SK-N-SH treated with all-trans-retinoic acid at 6 μM for 48 hours (cell line): ENCODE measurements at regions not wholly inside any gene's neighbourhood (a gene's known extent, or its start where the extent isn't known, plus 50 kb on each side); places are given as distances from the start of the nearest gene placed in this dataset.

Experiments
- ATAC-seq: fragments of 200-7000 bp; cut with Tn5 transposase; 3 replicates; pipeline ENCODE4 v1.9.1; 2020; ENCODE audit warnings: mild to moderate bottlenecking, moderate library complexity
- ARNTL ChIP-seq: fragments of 450-650 bp; formaldehyde crosslinking; IDR thresholded peaks from 2 replicates; pipeline ENCODE4 v1.5.0; 2020; ENCODE audit warnings: low read depth, mild to moderate bottlenecking, moderate library complexity, borderline replicate concordance
- BACH2 ChIP-seq: fragments of 250-450 bp; sonication (Bioruptor Pico); IDR thresholded peaks from 2 replicates; pipeline ENCODE4 v1.9.0; 2021; ENCODE audit warnings: mild to moderate bottlenecking, borderline replicate concordance
- CSDC2 ChIP-seq: fragments of 250-450 bp; sonication (Bioruptor Pico); IDR thresholded peaks from 2 replicates; pipeline ENCODE4 v1.5.0; 2020; ENCODE audit warnings: mild to moderate bottlenecking, moderate library complexity
- CSRNP3 ChIP-seq: fragments of 250-450 bp; sonication (Bioruptor Pico); IDR thresholded peaks from 2 replicates; pipeline ENCODE4 v1.5.1; 2021; ENCODE audit warnings: mild to moderate bottlenecking, moderate library complexity
- ESRRG ChIP-seq: fragments of 250-450 bp; sonication (Bioruptor Pico); IDR thresholded peaks from 2 replicates; pipeline ENCODE4 v1.6.1; 2021; ENCODE audit warnings: mild to moderate bottlenecking
- GLIS3 ChIP-seq: fragments of 250-450 bp; sonication (Bioruptor Pico); IDR thresholded peaks from 2 replicates; pipeline ENCODE4 v1.5.0; 2020; ENCODE audit warnings: mild to moderate bottlenecking, moderate library complexity
- PATZ1 ChIP-seq: fragments of 250-450 bp; sonication (Bioruptor Pico); IDR thresholded peaks from 2 replicates; pipeline ENCODE4 v1.8.0; 2020; ENCODE audit warnings: mild to moderate bottlenecking, moderate library complexity, borderline replicate concordance
- RARB ChIP-seq: fragments of 250-450 bp; sonication (Bioruptor Pico); IDR thresholded peaks from 2 replicates; pipeline ENCODE4 v1.8.0; 2021; ENCODE audit warnings: mild to moderate bottlenecking, moderate library complexity
- SNAI2 ChIP-seq: fragments of 250-450 bp; sonication (Bioruptor Pico); IDR thresholded peaks from 2 replicates; pipeline ENCODE4 v1.5.0; 2020; ENCODE audit warnings: mild to moderate bottlenecking, moderate library complexity
- TCF4 ChIP-seq: fragments of 250-450 bp; sonication (Bioruptor Pico); IDR thresholded peaks from 2 replicates; pipeline ENCODE4 v1.8.0; 2021; ENCODE audit warnings: mild to moderate bottlenecking, moderate library complexity, borderline replicate concordance
- TOX ChIP-seq: fragments of 250-450 bp; sonication (Bioruptor Pico); IDR thresholded peaks from 2 replicates; pipeline ENCODE4 v1.8.0; 2021; ENCODE audit warnings: mild to moderate bottlenecking, moderate library complexity, borderline replicate concordance
- ZC3H10 ChIP-seq: fragments of 250-450 bp; sonication (Bioruptor Pico); IDR thresholded peaks from 2 replicates; pipeline ENCODE4 v1.5.1; 2021; ENCODE audit warnings: mild to moderate bottlenecking, moderate library complexity
- ZFP30 ChIP-seq: fragments of 450-650 bp; formaldehyde crosslinking; IDR thresholded peaks from 2 replicates; pipeline ENCODE4 v1.5.0; 2022; ENCODE audit warnings: mild to moderate bottlenecking, moderate library complexity
- ZNF565 ChIP-seq: fragments of 450-650 bp; formaldehyde crosslinking; conservative IDR thresholded peaks from 2 replicates; pipeline ENCODE4 v1.5.0; 2020; ENCODE audit warnings: low read depth, mild to moderate bottlenecking, moderate library complexity
- ZNF70 ChIP-seq: fragments of 450-650 bp; formaldehyde crosslinking; IDR thresholded peaks from 2 replicates; pipeline ENCODE4 v1.5.0; 2020; ENCODE audit warnings: mild to moderate bottlenecking, moderate library complexity
- TF ChIP-seq, protein P1 (sequence below): fragments of 250-450 bp; sonication (Bioruptor Pico); IDR thresholded peaks from 2 replicates; pipeline ENCODE4 v1.5.0; 2020; ENCODE audit warnings: mild to moderate bottlenecking, moderate library complexity
- TF ChIP-seq, protein P2 (sequence below): fragments of 250-450 bp; sonication (Bioruptor Pico); IDR thresholded peaks from 2 replicates; pipeline ENCODE4 v1.8.0; 2021; ENCODE audit warnings: low read depth, mild to moderate bottlenecking, moderate library complexity, borderline replicate concordance
- TF ChIP-seq, protein P3 (sequence below): fragments of 250-450 bp; sonication (Bioruptor Pico); IDR thresholded peaks from 2 replicates; pipeline ENCODE4 v1.5.1; 2020; ENCODE audit warnings: low read depth, mild to moderate bottlenecking, moderate library complexity

GRCh38 chr9:108746001-108746400 lies 109.8 kb downstream of the ACTL7B start:
- ATAC-seq, result no peak
- TF ChIP-seq GLIS3 (CRISPR knock-in tag) (no peak), ESRRG (CRISPR knock-in tag) (no peak), RARB (CRISPR knock-in tag) (no peak), CSRNP3 (CRISPR knock-in tag) (no peak), CSDC2 (CRISPR knock-in tag) (no peak), ZNF565 (CRISPR knock-in tag) (no peak), ZNF70 (CRISPR knock-in tag) (no peak), PATZ1 (CRISPR knock-in tag) (no peak)
- TF ChIP-seq, protein P1, sequence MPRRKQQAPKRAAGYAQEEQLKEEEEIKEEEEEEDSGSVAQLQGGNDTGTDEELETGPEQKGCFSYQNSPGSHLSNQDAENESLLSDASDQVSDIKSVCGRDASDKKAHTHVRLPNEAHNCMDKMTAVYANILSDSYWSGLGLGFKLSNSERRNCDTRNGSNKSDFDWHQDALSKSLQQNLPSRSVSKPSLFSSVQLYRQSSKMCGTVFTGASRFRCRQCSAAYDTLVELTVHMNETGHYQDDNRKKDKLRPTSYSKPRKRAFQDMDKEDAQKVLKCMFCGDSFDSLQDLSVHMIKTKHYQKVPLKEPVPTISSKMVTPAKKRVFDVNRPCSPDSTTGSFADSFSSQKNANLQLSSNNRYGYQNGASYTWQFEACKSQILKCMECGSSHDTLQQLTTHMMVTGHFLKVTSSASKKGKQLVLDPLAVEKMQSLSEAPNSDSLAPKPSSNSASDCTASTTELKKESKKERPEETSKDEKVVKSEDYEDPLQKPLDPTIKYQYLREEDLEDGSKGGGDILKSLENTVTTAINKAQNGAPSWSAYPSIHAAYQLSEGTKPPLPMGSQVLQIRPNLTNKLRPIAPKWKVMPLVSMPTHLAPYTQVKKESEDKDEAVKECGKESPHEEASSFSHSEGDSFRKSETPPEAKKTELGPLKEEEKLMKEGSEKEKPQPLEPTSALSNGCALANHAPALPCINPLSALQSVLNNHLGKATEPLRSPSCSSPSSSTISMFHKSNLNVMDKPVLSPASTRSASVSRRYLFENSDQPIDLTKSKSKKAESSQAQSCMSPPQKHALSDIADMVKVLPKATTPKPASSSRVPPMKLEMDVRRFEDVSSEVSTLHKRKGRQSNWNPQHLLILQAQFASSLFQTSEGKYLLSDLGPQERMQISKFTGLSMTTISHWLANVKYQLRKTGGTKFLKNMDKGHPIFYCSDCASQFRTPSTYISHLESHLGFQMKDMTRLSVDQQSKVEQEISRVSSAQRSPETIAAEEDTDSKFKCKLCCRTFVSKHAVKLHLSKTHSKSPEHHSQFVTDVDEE (CRISPR knock-in tag), result no peak
- TF ChIP-seq, protein P2, sequence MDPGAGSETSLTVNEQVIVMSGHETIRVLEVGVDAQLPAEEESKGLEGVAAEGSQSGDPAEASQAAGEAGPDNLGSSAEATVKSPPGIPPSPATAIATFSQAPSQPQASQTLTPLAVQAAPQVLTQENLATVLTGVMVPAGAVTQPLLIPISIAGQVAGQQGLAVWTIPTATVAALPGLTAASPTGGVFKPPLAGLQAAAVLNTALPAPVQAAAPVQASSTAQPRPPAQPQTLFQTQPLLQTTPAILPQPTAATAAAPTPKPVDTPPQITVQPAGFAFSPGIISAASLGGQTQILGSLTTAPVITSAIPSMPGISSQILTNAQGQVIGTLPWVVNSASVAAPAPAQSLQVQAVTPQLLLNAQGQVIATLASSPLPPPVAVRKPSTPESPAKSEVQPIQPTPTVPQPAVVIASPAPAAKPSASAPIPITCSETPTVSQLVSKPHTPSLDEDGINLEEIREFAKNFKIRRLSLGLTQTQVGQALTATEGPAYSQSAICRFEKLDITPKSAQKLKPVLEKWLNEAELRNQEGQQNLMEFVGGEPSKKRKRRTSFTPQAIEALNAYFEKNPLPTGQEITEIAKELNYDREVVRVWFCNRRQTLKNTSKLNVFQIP (CRISPR knock-in tag), result no peak
- TF ChIP-seq, protein P3, sequence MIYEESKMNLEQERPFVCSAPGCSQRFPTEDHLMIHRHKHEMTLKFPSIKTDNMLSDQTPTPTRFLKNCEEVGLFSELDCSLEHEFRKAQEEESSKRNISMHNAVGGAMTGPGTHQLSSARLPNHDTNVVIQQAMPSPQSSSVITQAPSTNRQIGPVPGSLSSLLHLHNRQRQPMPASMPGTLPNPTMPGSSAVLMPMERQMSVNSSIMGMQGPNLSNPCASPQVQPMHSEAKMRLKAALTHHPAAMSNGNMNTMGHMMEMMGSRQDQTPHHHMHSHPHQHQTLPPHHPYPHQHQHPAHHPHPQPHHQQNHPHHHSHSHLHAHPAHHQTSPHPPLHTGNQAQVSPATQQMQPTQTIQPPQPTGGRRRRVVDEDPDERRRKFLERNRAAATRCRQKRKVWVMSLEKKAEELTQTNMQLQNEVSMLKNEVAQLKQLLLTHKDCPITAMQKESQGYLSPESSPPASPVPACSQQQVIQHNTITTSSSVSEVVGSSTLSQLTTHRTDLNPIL, result no peak

- ATAC-seq, result no peak
- no peak for TF ChIP-seq ZFP30
These were observed 111.1 kb downstream of the ACTL7B start for GRCh38 chr9:108744641-108745040.

DNA sequence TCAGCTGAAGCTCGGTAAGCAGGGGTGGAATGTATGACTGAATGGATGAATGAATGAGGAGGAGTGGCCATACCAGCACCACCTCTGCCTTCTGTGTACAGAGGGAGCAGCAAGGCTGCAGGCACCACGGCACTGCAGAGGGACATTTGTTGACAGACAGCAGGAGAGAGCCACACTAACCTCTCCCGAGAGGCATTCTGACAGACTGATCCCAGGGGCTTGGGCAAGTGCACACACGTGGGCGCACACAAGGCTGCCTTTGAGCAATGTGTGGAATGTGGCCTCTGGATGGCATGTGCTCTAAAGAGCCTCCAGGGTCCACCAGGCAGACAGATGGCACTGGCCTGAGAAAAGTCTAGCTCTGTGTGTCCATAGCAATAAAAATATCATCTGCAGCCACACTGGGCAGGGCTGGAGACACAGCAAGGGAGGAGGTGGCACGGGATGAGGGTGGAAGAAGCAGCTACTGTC lies 111.8 kb downstream of the ACTL7B start:
- no peak; the same call in 1 of the 3 replicates for ATAC-seq
- TF ChIP-seq, protein P2 (CRISPR knock-in tag), result no peak
- no peak for TF ChIP-seq TOX (CRISPR knock-in tag)
- no peak for TF ChIP-seq ZNF70 (CRISPR knock-in tag)
- no peak for TF ChIP-seq TCF4
- no peak for TF ChIP-seq ARNTL (CRISPR knock-in tag)

DNA sequence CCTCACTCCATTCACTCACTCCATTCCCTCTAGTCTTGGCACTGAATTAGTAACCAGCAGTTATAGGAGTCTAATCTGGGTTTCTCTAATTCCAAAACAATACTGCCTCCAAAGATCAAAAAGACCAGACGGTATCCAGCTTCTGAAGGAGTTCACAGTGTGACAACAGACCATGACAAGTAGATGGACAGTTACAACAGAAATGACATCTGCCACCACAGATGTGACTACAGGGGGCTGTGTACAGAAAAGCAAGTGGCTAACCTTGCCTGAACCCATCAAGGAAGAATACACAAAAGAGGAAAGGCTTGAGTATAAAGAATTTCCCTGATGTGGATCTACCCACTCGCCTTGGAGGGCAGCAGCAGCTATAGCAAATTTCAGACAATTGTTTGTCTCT lies 112.4 kb downstream of the ACTL7B start:
- TF ChIP-seq BACH2 (CRISPR knock-in tag), result no peak
- TF ChIP-seq, protein P3, result no peak
- no peak for TF ChIP-seq ZC3H10 (CRISPR knock-in tag)
- no peak for TF ChIP-seq RARB (CRISPR knock-in tag)
- no peak for TF ChIP-seq ARNTL (CRISPR knock-in tag)
- no peak for TF ChIP-seq SNAI2 (CRISPR knock-in tag)
- no peak for ATAC-seq
